ENCODE measurements at regions not wholly inside any gene's neighbourhood (a gene's known extent, or its start where the extent isn't known, plus 50 kb on each side); places are given as distances from the start of the nearest gene placed in this dataset.

DNA sequence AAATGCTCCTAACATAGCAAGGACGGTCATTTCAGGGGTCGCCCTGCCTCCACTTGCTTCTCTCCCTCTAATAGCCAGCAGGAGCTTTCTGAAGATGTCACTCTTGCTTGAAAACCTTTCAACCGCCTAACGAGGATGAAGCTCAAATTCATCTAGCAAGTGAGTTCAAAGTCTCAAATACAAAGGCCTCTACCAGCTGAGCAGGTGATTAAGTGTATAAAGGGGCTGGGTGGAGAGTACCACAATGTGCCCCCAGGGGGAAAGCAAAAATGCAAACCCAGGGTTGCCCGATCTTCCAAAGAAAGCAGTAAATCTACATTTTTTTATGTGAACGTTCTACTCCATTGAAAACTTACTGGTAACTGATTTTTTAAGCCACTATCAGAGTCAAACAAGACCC is 50.4 kb upstream of the GRIP2 start:
- DNase-seq = no peak

DNA sequence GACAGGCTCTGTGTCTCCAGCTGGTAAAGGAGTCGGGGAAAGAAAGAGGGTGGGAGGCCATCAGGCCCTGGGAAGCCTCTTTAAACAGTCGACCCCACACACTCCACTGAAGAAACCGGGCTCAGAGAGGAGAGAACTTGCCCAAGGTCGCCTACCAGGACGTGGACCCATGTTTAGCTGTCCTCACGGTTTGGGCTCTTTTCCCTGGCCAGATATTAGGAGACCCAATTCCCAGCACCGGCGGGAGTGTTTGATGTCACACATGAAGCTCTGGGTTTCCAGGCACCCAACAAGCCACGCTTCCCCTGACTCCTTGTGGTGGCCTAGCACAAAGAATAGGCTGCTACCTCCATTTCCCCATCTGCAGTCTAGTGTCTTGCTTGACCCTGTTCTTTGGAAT is 52.2 kb upstream of the GRIP2 start:
- DNase-seq = no peak

DNA sequence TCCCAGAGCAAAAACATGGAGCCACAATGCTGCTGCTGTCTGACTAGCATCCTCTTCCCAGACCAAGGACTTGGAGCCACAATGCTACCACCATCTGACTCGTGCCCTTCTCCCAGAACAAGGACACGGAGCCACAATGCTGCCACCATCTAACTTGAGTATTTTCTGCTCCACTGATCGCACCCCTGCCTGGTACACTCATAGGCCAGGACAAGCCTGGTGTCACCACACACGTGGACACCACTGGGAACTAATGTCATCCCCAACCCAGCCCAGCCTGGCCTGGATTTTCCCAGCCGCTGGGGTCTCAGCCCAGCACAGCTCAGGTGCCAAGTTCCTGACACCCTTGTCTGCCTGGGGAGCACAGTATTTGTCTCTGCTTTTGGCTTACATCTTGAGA is 52.7 kb upstream of the GRIP2 start:
- DNase-seq = no peak

DNA sequence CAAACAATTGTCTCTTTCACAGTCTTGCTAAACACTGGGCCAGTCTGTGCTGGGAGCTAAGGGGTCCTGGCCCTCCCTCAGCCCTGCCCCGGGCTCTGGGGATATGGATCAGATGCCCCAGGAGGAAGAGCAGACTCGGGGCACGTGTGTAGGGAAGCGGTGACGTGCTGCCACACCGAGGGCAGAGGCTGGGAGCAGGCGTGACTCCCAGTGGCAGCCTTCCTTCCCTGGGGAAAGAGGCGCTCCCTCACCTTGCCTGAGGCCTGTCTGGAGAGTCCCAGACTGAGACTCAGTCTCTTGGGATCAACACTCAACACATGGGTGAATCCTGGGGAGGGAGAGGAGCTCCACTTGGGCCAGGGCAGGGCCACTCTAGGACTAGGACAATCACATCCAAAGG is 54.1 kb upstream of the GRIP2 start:
- no peak for DNase-seq

DNA sequence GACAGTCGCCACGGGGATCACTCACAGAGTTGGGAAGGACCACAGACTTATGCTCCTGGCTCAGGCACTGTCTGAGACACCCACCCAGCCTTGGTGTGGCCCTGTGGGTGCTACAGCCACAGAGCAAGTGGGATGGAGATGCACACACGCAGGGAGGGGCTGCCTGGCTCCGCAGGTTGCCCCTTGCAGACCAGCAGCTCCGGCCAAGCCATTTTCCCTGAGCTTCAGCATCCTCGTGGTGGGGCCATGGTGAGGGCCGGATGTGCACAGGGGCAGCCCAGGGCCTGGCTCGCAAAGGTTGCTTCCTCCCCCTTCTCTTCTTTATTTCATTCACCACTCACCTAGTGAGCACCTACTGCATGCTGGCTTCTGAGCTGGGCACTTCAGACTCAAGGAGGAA is 55.4 kb upstream of the GRIP2 start:
- no peak for DNase-seq

DNA sequence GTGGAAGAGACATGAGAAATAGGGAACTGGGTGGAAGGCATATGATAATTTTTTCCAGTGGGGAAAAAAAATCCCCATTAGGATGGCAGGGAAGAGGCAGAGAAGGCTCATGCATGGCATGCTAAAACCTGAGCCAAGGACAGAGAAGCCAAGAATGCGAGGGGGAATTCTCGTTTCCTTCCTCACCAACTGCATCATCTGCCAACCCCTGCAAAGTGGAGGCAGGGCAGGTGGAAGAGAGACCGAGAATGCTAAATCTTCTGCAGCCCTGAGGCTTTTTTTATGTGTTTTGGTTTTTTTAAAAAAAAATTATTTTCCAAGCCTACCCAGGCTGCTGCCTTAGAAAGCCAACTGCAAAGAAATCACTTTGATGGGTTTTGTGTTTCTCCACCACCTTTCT is 54.3 kb upstream of the CCDC174 start:
- DNase-seq = no peak

DNA sequence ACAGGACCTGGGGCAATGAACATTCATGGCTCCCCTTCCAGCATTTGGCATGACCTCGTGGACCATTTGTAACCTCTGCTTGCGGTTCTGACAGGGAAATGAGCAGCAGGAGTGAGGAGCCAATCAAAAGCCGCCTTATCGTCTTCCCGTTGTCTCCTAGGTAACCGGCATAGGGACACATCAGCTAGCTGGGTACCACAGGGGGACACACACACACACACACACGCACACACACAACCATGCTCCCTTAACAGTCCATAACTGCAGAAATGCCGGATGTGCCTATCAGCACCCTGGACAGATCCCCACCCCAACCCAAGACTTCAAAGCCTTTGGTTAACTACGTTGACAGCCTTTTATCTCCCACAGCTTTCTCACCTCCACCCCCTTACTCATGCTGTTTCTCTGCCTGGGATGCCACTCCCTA is 53.4 kb upstream of the CCDC174 start:
- DNase-seq = peak in 30 of 58 donors; percentile 3 to 59 (median 22)

DNA sequence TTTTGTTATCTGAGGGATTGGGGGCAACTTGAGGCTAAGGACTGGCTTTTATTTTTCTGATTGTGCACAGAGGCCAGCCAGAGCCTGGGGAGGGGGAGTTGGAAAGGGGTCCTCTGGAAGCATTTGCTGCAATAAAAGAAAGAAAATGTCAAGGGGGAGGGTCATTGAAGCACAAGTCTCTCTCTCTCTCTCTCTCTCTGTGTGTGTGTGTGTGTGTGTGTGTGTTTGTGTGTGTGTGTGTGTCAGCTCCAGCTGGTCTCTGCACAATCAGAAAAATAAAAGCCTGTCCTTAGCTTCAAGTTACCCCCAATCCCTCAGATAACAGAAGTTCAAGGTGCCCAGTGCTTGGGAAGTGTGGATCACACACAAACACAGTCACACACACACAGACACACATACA is 52.1 kb upstream of the CCDC174 start:
- no peak for DNase-seq

DNA sequence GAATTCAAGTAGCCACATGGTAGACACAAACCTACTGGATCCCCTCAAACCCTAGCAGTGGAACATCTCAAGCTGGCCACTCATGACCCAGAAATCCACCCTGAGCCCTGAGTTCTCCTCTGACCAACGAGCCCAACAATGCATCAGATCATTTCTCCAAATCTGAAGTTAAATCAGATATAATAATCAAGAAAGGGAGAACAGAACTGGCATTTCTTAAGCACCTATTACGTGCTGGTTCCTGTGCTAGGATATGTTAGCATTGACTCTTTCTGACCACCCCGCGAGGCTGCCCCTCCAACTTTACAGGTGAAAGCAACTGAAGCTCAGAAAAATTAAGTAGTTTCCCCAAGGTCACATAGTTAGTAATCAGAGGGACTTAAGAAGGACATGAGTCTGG is 51.5 kb upstream of the CCDC174 start:
- no peak for DNase-seq

DNA sequence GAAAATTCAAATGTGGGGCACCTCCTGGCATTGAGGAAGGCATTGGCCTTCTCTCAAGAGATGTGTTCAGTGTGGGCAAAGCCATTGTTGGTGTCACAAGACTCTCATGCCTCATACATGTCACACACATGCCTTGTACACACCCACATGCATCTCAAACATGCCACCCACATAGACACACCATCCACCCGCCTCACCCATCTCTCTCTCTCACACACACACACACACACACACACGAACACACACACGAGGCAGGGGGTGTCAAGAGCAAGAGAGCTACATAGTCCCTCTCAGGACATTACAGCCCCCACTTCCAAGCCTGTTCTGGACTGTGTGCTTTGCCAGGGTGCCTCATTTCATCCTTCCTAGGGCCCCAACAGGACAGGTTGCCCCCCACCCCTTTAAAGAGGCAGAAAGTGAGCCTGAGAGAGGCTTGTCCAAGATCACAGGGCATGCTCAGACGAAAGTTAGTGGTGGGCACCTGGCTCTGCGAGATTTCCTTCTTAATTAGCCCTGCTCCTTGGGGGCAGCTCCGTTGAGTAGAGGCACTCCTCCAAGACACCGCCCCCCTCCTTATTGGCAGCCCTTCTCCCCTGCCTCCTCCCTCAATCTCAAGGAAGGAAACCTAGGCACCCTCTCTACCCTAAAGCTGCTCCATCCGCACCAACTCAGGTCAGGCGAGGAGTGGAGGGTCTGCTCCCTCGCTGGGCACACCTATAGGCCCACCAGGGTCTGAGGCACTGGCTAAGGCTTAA is 50.5 kb upstream of the CCDC174 start:
- DNase-seq = no peak

DNA sequence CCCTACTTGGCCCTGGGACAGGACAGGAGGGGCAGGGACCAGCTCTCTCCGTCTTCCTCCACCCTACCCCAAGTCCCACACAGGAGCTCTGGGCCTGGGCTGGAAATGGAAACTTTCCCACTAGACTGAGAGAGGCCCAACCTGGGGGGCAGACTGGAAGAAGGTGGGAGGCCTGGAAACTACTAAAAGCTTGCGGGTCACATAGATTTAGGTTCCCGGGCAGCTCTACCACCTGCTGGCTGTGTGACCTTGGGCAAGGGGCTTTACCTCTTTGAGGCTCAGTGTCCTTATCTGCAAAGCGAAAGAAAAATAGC is 49.9 kb upstream of the CCDC174 start:
- DNase-seq = no peak
